Islet of Langerhans (tissue), 1 donor: ENCODE measurements at regions not wholly inside any gene's neighbourhood (a gene's known extent, or its start where the extent isn't known, plus 50 kb on each side); places are given as distances from the start of the nearest gene placed in this dataset.
"Not testable (repeated sequence)": the region's sequence is repeated elsewhere in the genome, so short reads cannot be mapped to it uniquely, and the experiment has no call there.

ENCODE experiments used
- FAIRE-seq: peaks from one replicate; lab custom pipeline; 2011; peaks lifted over from hg19 to GRCh38; lab: Jason Lieb, UNC

- no peak for FAIRE-seq
These were observed 1570.8 kb downstream of the OLFM4 start for GRCh38 chr13:54599413-54599812.

- no peak for FAIRE-seq
These were observed 1578.3 kb downstream of the OLFM4 start for GRCh38 chr13:54606944-54607343.

GRCh38 chr13:54607421-54607820 lies 1578.8 kb downstream of the OLFM4 start:
- FAIRE-seq, result no peak

GRCh38 chr13:54611390-54611789 lies 1582.8 kb downstream of the OLFM4 start:
- no peak for FAIRE-seq

GRCh38 chr13:54614726-54615125 lies 1586.1 kb downstream of the OLFM4 start:
- no peak for FAIRE-seq

GRCh38 chr13:54626504-54626903 lies 1597.9 kb downstream of the OLFM4 start:
- FAIRE-seq, result not testable (repeated sequence)

GRCh38 chr13:54627646-54628372 lies 1599.2 kb downstream of the OLFM4 start:
- no peak for FAIRE-seq

GRCh38 chr13:54628383-54628782 lies 1599.8 kb downstream of the OLFM4 start:
- FAIRE-seq, result no peak

GRCh38 chr13:54633456-54633855 lies 1604.8 kb downstream of the OLFM4 start:
- FAIRE-seq, result no peak

- no peak for FAIRE-seq
These were observed 1607.6 kb downstream of the OLFM4 start for GRCh38 chr13:54636231-54636630.

- FAIRE-seq, result no peak
These were observed 1608.8 kb downstream of the OLFM4 start for GRCh38 chr13:54637366-54637765.

GRCh38 chr13:54640719-54641118 lies 1612.1 kb downstream of the OLFM4 start:
- no peak for FAIRE-seq

GRCh38 chr13:54643863-54644262 lies 1615.2 kb downstream of the OLFM4 start:
- FAIRE-seq, result no peak

- no peak for FAIRE-seq
These were observed 1618.7 kb downstream of the OLFM4 start for GRCh38 chr13:54647275-54647674.

GRCh38 chr13:54657588-54657987 lies 1629.0 kb downstream of the OLFM4 start:
- FAIRE-seq, result no peak

- FAIRE-seq, result no peak
These were observed 1630.2 kb downstream of the OLFM4 start for GRCh38 chr13:54658771-54659170.

- FAIRE-seq, result no peak
These were observed 1631.7 kb downstream of the OLFM4 start for GRCh38 chr13:54660277-54660676.

GRCh38 chr13:54676526-54677113 lies 1648.0 kb downstream of the OLFM4 start:
- FAIRE-seq, result no peak

GRCh38 chr13:54682184-54682583 lies 1653.6 kb downstream of the OLFM4 start:
- no peak for FAIRE-seq

- FAIRE-seq, result no peak
These were observed 1658.6 kb downstream of the OLFM4 start for GRCh38 chr13:54687173-54687572.

GRCh38 chr13:54699831-54700230 lies 1671.2 kb downstream of the OLFM4 start:
- no peak for FAIRE-seq

- no peak for FAIRE-seq
These were observed 1677.1 kb downstream of the OLFM4 start for GRCh38 chr13:54705738-54706137.

GRCh38 chr13:54706336-54706735 lies 1677.7 kb downstream of the OLFM4 start:
- FAIRE-seq, result no peak

GRCh38 chr13:54709546-54709945 lies 1680.9 kb downstream of the OLFM4 start:
- no peak for FAIRE-seq
